RKO (cell line): ENCODE measurements at regions not wholly inside any gene's neighbourhood (a gene's known extent, or its start where the extent isn't known, plus 50 kb on each side); places are given as distances from the start of the nearest gene placed in this dataset.
"Not testable (repeated sequence)": the region's sequence is repeated elsewhere in the genome, so short reads cannot be mapped to it uniquely, and the experiment has no call there.

Experiments used
- DNase-seq: peaks from one replicate; pipeline ENCODE4 v3.0.0-alpha.2; 2016; ENCODE audit warnings: low spot score

GRCh38 chr4:96983830-96984229 is 1143.9 kb downstream of the PDHA2 start:
- DNase-seq = no peak

- no peak for DNase-seq
These were observed 1146.9 kb downstream of the PDHA2 start for GRCh38 chr4:96986816-96987215.

GRCh38 chr4:96991083-96991482 is 1151.2 kb downstream of the PDHA2 start:
- no peak for DNase-seq

- no peak for DNase-seq
These were observed 1150.8 kb downstream of the STPG2 start for GRCh38 chr4:96992443-96992842.

- DNase-seq = no peak
These were observed 1149.7 kb downstream of the STPG2 start for GRCh38 chr4:96993560-96993959.

- DNase-seq = no peak
These were observed 1139.6 kb downstream of the STPG2 start for GRCh38 chr4:97003715-97004114.

- DNase-seq = no peak
These were observed 1130.0 kb downstream of the STPG2 start for GRCh38 chr4:97013309-97013708.

- DNase-seq = no peak
These were observed 1129.6 kb downstream of the STPG2 start for GRCh38 chr4:97013711-97014110.

GRCh38 chr4:97015301-97015700 is 1128.0 kb downstream of the STPG2 start:
- DNase-seq = no peak

- no peak for DNase-seq
These were observed 1126.9 kb downstream of the STPG2 start for GRCh38 chr4:97016186-97016907.

GRCh38 chr4:97027728-97028410 is 1115.4 kb downstream of the STPG2 start:
- no peak for DNase-seq

- DNase-seq = no peak
These were observed 1114.5 kb downstream of the STPG2 start for GRCh38 chr4:97028785-97029184.

- DNase-seq = not testable (repeated sequence)
These were observed 1105.7 kb downstream of the STPG2 start for GRCh38 chr4:97037411-97038145.

- DNase-seq = no peak
These were observed 1105.1 kb downstream of the STPG2 start for GRCh38 chr4:97038146-97038516.

GRCh38 chr4:97072666-97073065 is 1070.6 kb downstream of the STPG2 start:
- no peak for DNase-seq

- no peak for DNase-seq
These were observed 1070.1 kb downstream of the STPG2 start for GRCh38 chr4:97073194-97073593.

- DNase-seq = no peak
These were observed 1068.7 kb downstream of the STPG2 start for GRCh38 chr4:97074531-97074930.

- no peak for DNase-seq
These were observed 1061.3 kb downstream of the STPG2 start for GRCh38 chr4:97081951-97082350.

GRCh38 chr4:97097036-97097435 is 1046.2 kb downstream of the STPG2 start:
- DNase-seq = not testable (repeated sequence)

GRCh38 chr4:97101171-97101570 is 1042.1 kb downstream of the STPG2 start:
- DNase-seq = not testable (repeated sequence)

- no peak for DNase-seq
These were observed 1040.0 kb downstream of the STPG2 start for GRCh38 chr4:97103252-97103651.

GRCh38 chr4:97104006-97104405 is 1039.3 kb downstream of the STPG2 start:
- no peak for DNase-seq

- DNase-seq = no peak
These were observed 1038.6 kb downstream of the STPG2 start for GRCh38 chr4:97104666-97105065.
